Right hindlimb (tissue), 1 donor: ENCODE measurements at regions not wholly inside any gene's neighbourhood (a gene's known extent, or its start where the extent isn't known, plus 50 kb on each side); places are given as distances from the start of the nearest gene placed in this dataset.

Experiments used
- DNase-seq: peaks from one replicate; pipeline ENCODE4 v3.0.0-alpha.2; 2018

- DNase-seq = no peak
Observed at GRCh38 chr12:84660139-84660538, 252.5 kb downstream of the SLC6A15 start.

GRCh38 chr12:84658877-84659276, 253.7 kb downstream of the SLC6A15 start:
- DNase-seq = no peak

- no peak for DNase-seq
Observed at GRCh38 chr12:84656705-84657104, 255.9 kb downstream of the SLC6A15 start.

GRCh38 chr12:84653482-84653881, 259.1 kb downstream of the SLC6A15 start:
- DNase-seq = no peak

- DNase-seq = no peak
Observed at GRCh38 chr12:84648425-84648824, 264.2 kb downstream of the SLC6A15 start.

GRCh38 chr12:84644908-84645307, 267.7 kb downstream of the SLC6A15 start:
- no peak for DNase-seq

GRCh38 chr12:84643993-84644392, 268.6 kb downstream of the SLC6A15 start:
- DNase-seq = no peak

- no peak for DNase-seq
Observed at GRCh38 chr12:84641940-84642545, 270.6 kb downstream of the SLC6A15 start.

- DNase-seq = no peak
Observed at GRCh38 chr12:84638811-84639368, 273.7 kb downstream of the SLC6A15 start.

- DNase-seq = no peak
Observed at GRCh38 chr12:84637926-84638325, 274.7 kb downstream of the SLC6A15 start.

GRCh38 chr12:84636801-84637290, 275.8 kb downstream of the SLC6A15 start:
- DNase-seq = no peak

GRCh38 chr12:84634526-84634925, 278.1 kb downstream of the SLC6A15 start:
- no peak for DNase-seq

- DNase-seq = no peak
Observed at GRCh38 chr12:84632556-84632955, 280.0 kb downstream of the SLC6A15 start.

GRCh38 chr12:84631020-84631419, 281.6 kb downstream of the SLC6A15 start:
- no peak for DNase-seq

GRCh38 chr12:84627593-84627992, 285.0 kb downstream of the SLC6A15 start:
- DNase-seq = no peak

GRCh38 chr12:84624601-84625000, 288.0 kb downstream of the SLC6A15 start:
- DNase-seq = no peak

- no peak for DNase-seq
Observed at GRCh38 chr12:84619053-84619571, 293.5 kb downstream of the SLC6A15 start.

GRCh38 chr12:84607170-84607819, 305.3 kb downstream of the SLC6A15 start:
- DNase-seq = no peak

- no peak for DNase-seq
Observed at GRCh38 chr12:84605983-84606382, 306.6 kb downstream of the SLC6A15 start.

GRCh38 chr12:84604551-84604950, 308.0 kb downstream of the SLC6A15 start:
- no peak for DNase-seq

GRCh38 chr12:84603484-84604248, 308.9 kb downstream of the SLC6A15 start:
- DNase-seq = no peak

GRCh38 chr12:84601483-84601882, 311.1 kb downstream of the SLC6A15 start:
- DNase-seq = no peak

GRCh38 chr12:84599539-84599938, 313.1 kb downstream of the SLC6A15 start:
- DNase-seq = no peak
